HG03571 (cell line): ENCODE measurements at regions not wholly inside any gene's neighbourhood (a gene's known extent, or its start where the extent isn't known, plus 50 kb on each side); places are given as distances from the start of the nearest gene placed in this dataset.
"Not testable (repeated sequence)": the region's sequence is repeated elsewhere in the genome, so short reads cannot be mapped to it uniquely, and the experiment has no call there.

Experiments
- ATAC-seq: cut with Tn5 transposase; IDR thresholded peaks from one replicate; pipeline ENCODE4 v1.9.1; 2021; ENCODE audit not compliant: unreplicated experiment

DNA sequence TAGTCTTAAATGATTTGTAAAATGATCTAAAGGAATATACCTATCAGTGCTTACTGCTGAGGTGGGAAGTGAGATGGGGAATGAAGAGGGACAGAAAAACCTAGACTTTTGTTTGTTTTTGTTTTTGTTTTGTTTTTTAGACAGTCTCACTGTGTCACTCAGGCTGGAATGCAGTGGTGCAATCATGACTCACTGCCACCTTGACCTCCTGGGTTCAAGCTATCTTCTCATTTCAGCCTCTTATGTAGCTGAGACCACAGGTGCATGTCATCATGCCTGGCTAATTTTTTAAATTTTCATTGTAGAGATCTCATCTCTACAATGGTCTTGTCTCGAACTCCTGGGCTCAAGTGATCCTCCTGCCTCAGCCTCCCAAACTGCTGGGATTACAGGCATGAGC is 116.4 kb upstream of the SEM1 start:
- no peak for ATAC-seq

DNA sequence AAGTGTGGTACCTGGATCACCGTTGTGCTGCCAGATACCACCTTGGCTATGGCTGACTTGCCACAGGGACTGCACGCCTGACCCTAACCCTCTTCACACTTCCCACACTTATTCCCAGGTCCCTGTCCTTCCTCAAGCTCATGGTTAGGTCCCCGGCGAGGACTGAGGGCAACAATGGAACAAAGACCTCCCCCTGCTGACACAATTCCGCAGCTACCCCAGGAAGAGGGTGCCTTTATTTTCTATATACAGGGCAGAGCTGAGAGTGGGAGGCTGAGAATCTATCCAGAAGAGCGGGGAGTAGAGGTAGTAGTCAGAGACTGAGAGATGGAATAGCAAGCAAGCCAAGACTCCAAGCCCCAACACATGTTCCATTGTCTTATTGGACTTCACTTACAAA is 118.1 kb upstream of the SEM1 start:
- ATAC-seq = no peak

DNA sequence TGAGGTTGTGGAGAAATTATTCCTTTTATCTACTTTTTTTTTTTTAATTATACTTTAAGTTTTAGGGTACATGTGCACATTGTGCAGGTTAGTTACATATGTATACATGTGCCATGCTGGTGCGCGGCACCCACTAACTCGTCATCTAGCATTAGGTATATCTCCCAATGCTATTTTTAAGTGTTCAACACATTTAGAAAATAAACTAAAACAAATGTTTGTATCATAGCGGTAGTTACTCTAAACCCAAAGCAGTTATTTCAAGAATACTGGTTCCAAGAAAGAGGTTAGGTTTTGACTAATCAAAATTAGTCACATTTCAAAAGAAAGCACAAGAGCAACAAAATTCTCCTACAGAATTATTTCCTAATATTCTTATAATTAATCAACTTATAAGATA is 119.5 kb upstream of the SEM1 start:
- ATAC-seq = not testable (repeated sequence)

DNA sequence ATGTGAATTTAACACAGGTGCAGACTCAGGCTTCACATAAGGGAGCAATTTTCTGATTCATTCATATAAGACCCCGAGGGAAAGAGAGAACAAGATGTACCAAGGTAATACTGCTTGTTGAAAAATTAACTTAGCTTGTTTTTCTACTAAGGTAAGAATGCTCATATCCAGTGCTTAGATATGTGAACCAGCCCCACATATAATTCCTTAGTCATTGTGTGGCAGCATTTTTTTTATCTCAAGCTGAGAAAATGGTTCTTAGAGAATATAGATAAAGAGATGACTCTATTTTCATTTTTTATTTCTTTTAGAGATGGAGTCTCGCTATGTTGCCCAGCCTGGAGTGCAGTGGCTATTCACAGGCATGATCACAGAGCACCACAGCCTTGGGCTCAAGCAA is 121.8 kb upstream of the SEM1 start:
- no peak for ATAC-seq

DNA sequence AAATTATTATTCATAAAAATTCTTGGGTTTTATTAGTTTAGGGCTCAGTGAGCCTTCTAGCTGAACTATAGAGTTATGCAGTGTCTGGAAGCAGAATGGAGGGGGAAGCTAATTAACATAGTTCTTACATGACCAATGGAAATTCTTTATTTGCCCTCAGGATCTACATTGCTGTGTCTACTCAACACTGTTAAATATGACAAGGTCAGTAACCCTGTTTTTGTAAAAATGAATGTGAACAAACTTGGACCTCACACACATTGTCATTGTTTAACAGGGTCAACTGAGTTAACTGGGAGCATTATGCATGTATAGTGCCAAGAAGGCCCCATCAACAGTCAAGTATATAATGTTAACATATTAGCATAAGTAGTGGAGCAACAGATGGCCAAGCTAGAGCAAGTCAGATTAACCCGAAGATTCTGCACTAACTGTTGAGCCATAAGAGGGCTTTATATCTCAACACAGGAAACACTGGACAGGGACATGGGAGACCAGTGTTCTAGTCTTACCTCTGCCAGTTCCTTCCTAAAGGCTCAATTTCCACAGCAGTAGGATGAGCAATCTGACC is 122.5 kb upstream of the SEM1 start:
- no peak for ATAC-seq

DNA sequence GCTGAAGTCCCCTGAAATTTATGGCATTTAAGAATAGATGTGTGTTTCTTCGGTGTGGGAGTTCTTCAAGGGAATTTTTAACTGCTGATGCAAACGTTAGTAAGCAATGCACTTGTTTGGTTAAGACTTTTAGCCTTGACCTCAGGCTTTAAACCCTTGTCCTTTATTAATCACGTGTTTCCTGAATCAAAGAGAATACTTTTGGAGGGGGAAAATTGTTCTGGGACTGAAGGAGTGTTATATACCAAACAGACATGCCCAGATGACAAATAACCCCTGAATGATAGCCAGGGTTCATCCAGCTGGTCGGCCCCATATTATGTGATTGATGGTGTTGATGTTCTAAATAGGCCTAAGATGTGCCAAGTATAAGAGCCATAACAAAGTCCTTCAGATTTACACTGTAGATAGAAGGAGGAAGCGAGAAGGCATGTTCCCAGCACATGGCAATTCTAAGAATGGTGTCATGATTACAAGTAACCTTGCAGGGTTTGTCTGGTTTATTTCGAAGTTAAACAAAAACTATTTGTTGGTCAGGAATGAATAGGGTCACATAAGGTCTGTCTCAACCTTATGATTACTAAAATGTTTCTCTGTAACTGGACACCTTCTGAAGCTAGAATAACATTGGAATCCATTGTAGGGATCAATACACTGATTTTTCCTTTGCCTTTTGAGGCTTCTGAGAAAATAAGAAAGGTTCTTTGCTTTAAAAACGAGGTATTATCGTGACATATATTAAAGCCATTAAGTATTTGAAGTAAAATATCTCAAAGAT is 124.2 kb upstream of the SEM1 start:
- ATAC-seq = no peak

DNA sequence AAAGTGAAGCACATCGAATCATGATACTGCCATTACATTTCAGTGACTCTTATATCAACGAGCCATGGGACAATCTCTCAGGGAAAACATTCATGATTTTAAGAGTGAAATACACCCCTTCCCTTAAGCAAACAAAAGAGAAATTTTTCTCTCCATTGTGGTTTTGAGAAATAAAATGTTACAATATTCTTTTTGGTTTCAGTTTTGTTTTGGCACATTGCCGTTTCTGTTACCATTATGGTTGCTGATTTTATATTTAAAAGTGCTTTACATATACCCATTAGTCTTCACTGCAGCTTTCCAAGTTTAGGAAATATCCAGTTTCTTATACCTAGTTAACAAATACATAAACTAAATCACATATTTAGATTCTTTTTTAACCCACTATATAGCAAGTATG is 126.8 kb upstream of the SEM1 start:
- no peak for ATAC-seq

DNA sequence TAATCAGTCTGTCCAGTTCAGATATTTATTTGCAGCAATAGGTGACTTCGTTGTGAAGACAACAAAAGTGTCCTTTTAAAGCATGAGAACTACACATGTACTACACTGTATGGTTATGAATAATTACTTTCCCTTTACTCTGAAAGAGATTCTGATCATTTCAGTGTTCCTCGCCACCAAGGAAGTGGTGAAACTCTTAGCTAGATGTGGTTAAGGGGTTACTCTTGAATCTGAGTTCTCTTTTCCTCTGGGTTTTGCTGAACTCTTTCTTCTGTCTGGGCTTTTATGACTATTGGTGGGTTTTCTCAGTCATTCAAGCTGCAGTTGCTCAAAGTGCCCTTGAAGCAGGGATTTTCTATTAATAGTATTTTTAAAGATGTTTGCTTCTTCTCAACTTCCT is 127.9 kb upstream of the SEM1 start:
- ATAC-seq = peak; percentile 98

DNA sequence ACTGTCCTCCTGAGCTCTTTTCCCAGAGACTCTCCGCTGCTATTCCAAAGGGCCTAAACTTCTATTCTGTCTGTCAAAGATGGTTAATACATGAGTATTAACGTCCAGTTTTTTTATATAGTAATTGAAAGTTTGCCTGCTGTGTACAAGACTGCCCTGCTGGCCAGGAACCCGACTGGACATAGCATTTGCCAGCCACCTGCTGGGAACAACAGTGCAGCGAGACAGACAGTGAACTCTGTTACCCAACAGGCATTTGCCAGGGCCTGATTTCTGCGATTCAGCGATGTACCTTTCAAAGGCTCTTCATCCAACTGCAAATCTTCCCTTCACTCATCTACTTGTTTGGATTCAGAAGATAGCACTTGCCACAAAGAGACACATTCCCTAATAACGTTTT is 128.8 kb upstream of the SEM1 start:
- ATAC-seq = no peak

DNA sequence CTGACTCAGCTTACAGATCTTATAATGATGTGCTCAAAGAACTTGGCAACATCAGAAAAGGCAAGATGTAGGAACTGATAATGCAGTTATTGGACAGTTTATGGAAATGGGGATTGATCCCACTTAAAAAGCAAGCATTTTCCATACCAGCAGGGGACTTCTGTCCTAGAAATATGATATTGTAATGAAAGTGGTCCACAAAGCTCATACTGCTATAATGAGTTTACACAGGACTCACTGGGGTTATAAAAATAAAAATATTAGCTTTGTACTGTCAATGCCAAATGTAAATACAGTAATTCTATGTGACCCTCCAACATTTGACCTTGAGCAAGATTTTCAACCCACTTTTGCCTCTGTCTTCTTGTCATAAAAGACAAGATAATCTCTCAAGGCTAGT is 145.5 kb upstream of the SEM1 start:
- no peak for ATAC-seq

DNA sequence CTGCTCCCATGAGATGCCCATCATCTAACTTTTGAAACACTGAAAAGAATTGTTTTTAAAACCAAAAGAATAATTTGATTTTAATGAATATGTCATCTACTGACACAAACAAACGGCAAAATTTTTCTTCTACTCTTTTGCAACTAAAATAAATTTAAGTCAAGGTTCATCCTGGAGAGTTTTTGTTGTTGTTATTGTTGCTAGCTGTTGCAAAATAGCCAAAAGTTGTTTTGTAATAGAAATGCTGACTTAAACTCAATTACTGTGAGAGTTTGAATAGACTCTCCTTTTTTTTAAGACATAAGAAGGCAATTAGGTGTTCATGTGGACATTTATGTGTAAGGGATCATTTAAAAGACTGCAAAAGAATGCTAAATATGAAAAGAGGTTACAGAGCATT is 146.0 kb upstream of the SEM1 start:
- ATAC-seq = no peak

DNA sequence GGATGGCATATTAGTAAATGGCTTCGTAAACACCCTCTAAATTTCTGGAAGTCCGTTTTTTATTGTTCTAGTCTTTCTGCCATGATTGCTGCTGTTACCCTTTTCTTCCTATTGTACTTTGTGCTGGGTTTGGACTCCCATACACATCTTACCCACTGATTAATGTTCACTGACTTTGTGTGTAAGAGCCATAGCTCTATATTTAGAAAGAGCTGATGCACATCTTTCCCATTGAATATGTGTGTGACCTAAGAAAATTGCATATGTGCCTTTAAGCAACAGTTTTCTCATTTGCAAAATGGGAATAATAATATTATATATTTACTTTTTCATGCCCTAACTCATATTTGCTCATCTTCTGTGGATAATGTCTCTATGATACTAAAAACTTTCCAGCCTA is 135.8 kb upstream of the DLX6 start:
- ATAC-seq = no peak

DNA sequence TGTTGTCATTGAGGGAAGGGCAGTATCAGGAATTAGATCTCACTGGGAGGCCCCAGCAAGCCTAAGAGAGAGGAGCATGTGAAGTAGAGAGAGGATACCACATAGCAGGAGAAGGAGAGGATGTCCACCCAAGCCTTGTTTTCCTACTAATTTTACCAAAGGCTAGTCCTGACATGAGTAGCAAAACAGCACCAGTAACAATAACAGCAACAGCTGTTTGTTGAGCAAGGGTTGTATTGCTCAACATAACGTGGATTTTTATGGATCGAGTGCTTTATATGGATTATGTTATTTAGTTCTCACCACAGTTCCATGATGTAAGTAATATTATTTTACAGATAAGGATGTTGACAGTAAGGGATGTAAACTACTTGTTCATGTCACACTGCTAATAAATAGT is 135.2 kb upstream of the DLX6 start:
- ATAC-seq = no peak

DNA sequence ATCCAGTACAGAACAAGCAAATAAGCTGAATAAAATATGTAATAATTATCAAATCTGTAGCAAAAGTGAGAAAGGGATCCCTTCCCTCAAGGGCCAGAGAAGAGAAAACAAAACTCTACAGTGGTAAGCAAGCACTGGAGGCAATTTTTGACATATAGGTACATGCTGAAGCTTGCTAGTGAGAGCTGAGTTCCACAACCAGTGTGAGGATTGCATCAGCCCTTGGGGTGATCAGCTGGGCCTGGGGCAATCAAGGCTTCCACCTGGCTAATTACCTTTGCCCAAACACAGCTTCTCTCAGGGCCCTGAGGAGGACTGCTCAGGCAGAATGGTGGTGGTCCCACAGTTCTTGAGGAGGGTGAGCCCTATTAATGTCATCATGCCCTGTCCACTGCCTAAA is 134.4 kb upstream of the DLX6 start:
- no peak for ATAC-seq

DNA sequence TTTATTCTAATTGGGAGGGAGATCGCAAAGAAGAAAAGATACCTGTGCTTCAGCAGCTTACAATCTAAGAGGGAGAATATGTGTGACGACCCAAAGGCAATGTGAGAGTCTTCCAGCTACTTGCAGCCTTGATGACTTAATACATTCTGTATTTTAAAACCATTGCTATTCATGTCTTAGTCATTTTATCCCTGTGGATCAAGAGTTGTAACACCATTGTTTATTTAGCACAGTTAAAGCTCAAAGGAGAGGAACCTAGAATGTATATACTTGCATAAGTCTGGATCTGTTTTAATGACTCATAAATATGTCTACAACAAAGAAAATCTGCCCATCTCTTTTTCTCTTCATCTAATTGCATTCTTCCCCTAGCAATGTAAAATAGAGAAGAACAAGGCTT is 117.9 kb upstream of the DLX6 start:
- ATAC-seq = no peak

DNA sequence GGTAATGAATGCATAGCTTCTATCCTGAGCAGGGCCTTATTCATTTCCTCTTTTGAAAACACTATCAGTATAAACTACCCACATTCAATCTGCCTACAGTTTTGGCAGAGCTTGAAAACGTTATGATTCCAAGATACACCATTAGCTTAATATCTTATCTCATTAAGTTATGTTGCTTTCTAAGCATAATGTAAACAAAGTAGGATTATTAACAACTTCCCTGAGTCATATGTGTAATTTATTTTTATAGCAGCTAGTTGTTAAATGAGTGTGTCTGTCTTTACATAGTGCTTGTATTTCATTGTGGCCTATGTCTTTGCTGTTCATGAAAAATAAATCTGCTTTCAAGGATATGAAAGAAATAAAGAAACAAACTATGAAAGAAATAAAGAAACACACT is 106.2 kb upstream of the DLX6 start:
- no peak for ATAC-seq

DNA sequence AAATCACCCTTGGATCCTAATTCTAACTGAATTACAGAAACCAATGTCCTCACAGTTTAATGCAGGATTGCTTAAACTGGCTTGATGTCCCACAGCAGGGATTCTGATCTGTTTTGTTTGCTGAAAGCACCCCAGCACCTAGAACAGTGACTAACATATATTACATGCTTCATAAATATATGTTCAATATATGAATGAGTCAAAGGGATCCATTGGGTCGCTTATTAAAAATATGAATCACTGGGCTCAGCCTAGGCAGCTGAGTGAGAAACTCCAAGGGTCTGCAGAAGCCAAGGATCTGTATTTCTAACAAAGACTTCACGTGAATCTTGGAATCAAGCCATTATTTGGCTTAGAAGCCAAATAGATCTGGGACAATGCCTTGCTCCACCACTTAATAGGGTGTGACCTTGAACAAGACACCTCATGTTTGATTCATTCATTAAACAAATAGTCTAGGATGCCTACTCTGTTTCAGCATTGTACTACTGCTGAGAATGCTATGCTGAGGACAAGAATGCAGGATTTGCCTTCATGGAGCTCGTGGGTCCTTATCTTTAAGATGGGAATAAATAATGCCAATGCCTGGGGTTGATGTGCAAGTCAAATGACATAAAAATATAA is 103.4 kb upstream of the DLX6 start:
- no peak for ATAC-seq

DNA sequence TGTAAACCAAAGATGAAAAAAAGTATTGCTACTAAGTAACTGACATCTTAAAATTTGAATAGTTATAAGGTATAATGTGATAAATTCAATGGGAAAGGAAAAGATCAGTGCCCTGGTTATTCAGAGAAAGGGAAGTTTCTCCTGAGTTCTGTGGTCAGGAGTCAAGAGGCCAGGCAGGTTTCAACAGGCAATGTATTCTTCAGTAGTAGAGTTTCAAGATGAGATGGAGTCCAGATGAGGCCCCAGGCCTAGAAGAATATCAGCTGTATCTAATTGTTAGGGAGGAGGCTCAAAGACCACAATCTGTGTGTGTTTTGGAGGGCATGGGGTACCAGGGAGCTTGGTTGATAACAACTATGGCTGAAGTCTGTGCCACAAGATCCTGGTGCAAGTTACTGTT is 101.4 kb upstream of the DLX6 start:
- no peak for ATAC-seq

DNA sequence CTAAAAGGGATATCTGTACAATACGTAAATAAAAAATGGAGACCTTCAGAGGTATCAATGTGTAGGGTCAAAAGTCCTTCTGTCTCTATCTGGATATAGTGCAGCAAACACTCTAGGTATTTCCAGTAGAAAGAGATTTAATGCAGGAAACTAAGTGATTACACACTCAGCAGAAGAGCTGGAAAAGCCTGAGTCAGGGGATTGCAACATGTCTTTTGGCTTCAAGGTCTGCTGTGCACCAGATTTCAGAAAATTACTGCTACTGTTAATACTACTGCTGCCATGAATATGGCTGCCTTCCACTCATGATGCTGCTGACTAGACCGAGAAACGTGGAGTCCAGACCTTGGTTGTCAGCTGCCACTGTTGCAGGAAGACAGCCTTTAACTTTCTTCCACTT is 94.9 kb upstream of the DLX6 start:
- no peak for ATAC-seq

DNA sequence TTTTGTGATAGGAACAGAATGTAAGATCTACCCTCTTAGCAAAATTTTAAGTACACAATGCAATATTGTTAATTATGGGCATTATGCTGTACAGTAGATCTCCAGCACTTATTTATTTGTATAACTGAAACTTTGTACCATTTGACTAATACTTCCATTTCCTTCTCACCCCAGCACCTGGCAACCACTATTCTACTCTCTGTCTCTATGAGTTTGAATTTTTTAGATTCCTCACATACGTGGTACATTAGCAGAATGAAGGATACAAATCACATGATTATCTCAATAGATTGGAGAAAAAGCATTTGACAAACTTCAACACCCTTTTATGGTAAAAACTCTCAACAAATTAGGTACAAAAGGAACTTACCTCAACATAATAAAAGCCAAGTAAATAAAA is 90.3 kb upstream of the DLX6 start:
- ATAC-seq = no peak

DNA sequence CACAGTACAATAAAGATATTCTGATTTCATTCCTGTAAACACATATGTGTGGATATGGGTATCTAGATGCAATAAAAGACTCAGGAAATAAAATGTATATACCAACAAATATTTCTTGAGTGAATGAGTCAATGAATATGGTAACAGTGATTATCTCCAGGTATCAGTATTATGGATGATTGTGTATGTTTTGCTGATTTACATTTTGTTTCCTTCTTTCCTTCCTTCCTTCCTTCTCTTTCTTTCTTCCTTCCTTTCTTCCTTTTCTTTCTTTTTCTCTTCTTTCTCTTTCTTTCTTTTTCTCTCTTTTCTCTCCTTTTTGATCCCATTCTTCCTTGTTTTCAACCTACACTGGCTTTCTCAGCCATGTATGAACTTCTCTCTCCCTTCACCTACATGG is 85.3 kb upstream of the DLX6 start:
- no peak for ATAC-seq

DNA sequence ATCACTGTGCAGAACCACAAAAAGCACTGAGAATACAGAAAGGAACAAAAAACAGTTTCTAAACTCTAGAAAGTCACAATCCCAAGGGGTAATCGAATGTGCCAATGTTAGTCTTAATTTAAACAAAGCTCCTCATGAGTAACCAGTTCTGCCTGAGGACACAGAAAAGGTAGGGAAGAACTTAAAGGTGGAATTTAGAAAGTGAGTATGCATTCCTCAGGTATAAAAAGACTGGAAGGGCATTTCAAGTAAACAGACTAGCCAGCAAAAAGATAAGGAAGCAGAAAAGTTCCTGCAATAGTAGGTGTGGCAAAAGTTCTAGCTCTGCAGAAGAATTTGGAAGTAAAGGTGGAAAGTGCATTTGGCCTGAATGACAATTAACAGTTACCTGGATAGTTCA is 84.6 kb upstream of the DLX6 start:
- ATAC-seq = no peak

DNA sequence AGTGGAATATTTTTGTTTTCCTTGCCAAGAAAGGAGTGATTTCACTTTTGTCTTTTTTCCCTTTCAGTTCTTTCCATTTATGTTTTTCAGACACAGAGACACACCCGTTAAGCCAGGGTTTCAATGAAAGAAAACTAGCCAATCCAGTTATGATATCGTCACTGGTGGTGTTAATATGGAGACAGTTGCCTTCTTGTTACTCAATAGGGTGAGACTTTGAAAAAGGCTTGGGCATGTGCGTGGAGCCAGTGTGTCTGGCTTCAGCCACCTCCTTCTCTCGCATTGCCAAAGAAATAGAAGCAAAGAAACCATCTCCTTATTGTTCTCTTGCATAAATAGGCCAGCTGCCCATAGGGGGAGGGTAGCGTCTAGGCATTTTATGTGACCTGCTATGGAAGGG is 84.1 kb upstream of the DLX6 start:
- ATAC-seq = no peak
